K562 (cell line): ENCODE measurements at regions not wholly inside any gene's neighbourhood (a gene's known extent, or its start where the extent isn't known, plus 50 kb on each side); places are given as distances from the start of the nearest gene placed in this dataset.

Experiments
- CSDE1 ChIP-seq, 2 experiments: fragments of 450-650 bp; IDR thresholded peaks; 2 replicates each; pipeline ENCODE4 v1.6.1; 2016; ENCODE audit warnings: mild to moderate bottlenecking in 1 of 2
- MTA2 ChIP-seq: fragments of 450-650 bp; IDR thresholded peaks from 2 replicates; pipeline ENCODE4 v1.6.1; 2016; ENCODE audit warnings: low read depth
- TEAD2 ChIP-seq: fragments of 450-650 bp; IDR thresholded peaks from 2 replicates; pipeline ENCODE4 v1.6.1; 2016; ENCODE audit warnings: missing genetic modification characterization, control low read depth, missing compliant biosample characterization
- TF ChIP-seq, protein P1 (sequence below): fragments of 450-650 bp; IDR thresholded peaks from 2 replicates; pipeline ENCODE4 v1.6.1; 2016; ENCODE audit warnings: mild to moderate bottlenecking, moderate library complexity
- TF ChIP-seq, protein P2 (sequence below): sonication (generic); formaldehyde crosslinking; IDR thresholded peaks from 2 replicates; pipeline ENCODE4 v1.8.0; 2023; ENCODE audit warnings: missing genetic modification reagents, mild to moderate bottlenecking, borderline replicate concordance
- TF ChIP-seq, protein P3 (sequence below): sonication (generic); IDR thresholded peaks from 2 replicates; pipeline ENCODE4 v1.6.1; 2016
- TF ChIP-seq, protein P4 (sequence below): fragments of 450-650 bp; IDR thresholded peaks from 2 replicates; pipeline ENCODE4 v1.7.1; 2018; ENCODE audit warnings: mild to moderate bottlenecking, low read depth; ENCODE audit not compliant: partially characterized antibody

DNA sequence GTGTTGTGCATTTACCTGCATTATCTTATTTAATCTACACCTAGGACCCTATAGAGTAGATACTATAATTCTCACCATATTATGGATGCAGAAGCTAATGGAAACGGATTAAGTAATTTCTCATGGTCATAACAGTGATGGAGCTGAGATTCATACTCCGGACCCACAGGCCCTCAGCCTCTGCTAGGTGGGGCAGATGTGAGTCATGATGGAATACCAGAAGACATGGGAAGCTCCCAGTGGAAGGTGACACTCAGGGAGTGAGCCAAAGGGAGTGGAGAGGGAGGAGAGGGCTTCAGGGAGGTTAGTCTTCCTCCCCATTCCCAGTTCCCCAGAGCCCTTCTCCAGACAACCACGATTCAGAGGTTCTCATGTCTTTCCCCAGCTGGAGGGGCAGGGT is 65.2 kb upstream of the GPR6 start (continued):
- TF ChIP-seq, protein P1, sequence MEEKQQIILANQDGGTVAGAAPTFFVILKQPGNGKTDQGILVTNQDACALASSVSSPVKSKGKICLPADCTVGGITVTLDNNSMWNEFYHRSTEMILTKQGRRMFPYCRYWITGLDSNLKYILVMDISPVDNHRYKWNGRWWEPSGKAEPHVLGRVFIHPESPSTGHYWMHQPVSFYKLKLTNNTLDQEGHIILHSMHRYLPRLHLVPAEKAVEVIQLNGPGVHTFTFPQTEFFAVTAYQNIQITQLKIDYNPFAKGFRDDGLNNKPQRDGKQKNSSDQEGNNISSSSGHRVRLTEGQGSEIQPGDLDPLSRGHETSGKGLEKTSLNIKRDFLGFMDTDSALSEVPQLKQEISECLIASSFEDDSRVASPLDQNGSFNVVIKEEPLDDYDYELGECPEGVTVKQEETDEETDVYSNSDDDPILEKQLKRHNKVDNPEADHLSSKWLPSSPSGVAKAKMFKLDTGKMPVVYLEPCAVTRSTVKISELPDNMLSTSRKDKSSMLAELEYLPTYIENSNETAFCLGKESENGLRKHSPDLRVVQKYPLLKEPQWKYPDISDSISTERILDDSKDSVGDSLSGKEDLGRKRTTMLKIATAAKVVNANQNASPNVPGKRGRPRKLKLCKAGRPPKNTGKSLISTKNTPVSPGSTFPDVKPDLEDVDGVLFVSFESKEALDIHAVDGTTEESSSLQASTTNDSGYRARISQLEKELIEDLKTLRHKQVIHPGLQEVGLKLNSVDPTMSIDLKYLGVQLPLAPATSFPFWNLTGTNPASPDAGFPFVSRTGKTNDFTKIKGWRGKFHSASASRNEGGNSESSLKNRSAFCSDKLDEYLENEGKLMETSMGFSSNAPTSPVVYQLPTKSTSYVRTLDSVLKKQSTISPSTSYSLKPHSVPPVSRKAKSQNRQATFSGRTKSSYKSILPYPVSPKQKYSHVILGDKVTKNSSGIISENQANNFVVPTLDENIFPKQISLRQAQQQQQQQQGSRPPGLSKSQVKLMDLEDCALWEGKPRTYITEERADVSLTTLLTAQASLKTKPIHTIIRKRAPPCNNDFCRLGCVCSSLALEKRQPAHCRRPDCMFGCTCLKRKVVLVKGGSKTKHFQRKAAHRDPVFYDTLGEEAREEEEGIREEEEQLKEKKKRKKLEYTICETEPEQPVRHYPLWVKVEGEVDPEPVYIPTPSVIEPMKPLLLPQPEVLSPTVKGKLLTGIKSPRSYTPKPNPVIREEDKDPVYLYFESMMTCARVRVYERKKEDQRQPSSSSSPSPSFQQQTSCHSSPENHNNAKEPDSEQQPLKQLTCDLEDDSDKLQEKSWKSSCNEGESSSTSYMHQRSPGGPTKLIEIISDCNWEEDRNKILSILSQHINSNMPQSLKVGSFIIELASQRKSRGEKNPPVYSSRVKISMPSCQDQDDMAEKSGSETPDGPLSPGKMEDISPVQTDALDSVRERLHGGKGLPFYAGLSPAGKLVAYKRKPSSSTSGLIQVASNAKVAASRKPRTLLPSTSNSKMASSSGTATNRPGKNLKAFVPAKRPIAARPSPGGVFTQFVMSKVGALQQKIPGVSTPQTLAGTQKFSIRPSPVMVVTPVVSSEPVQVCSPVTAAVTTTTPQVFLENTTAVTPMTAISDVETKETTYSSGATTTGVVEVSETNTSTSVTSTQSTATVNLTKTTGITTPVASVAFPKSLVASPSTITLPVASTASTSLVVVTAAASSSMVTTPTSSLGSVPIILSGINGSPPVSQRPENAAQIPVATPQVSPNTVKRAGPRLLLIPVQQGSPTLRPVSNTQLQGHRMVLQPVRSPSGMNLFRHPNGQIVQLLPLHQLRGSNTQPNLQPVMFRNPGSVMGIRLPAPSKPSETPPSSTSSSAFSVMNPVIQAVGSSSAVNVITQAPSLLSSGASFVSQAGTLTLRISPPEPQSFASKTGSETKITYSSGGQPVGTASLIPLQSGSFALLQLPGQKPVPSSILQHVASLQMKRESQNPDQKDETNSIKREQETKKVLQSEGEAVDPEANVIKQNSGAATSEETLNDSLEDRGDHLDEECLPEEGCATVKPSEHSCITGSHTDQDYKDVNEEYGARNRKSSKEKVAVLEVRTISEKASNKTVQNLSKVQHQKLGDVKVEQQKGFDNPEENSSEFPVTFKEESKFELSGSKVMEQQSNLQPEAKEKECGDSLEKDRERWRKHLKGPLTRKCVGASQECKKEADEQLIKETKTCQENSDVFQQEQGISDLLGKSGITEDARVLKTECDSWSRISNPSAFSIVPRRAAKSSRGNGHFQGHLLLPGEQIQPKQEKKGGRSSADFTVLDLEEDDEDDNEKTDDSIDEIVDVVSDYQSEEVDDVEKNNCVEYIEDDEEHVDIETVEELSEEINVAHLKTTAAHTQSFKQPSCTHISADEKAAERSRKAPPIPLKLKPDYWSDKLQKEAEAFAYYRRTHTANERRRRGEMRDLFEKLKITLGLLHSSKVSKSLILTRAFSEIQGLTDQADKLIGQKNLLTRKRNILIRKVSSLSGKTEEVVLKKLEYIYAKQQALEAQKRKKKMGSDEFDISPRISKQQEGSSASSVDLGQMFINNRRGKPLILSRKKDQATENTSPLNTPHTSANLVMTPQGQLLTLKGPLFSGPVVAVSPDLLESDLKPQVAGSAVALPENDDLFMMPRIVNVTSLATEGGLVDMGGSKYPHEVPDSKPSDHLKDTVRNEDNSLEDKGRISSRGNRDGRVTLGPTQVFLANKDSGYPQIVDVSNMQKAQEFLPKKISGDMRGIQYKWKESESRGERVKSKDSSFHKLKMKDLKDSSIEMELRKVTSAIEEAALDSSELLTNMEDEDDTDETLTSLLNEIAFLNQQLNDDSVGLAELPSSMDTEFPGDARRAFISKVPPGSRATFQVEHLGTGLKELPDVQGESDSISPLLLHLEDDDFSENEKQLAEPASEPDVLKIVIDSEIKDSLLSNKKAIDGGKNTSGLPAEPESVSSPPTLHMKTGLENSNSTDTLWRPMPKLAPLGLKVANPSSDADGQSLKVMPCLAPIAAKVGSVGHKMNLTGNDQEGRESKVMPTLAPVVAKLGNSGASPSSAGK = no peak
- no peak for TF ChIP-seq MTA2
- TF ChIP-seq, protein P2, sequence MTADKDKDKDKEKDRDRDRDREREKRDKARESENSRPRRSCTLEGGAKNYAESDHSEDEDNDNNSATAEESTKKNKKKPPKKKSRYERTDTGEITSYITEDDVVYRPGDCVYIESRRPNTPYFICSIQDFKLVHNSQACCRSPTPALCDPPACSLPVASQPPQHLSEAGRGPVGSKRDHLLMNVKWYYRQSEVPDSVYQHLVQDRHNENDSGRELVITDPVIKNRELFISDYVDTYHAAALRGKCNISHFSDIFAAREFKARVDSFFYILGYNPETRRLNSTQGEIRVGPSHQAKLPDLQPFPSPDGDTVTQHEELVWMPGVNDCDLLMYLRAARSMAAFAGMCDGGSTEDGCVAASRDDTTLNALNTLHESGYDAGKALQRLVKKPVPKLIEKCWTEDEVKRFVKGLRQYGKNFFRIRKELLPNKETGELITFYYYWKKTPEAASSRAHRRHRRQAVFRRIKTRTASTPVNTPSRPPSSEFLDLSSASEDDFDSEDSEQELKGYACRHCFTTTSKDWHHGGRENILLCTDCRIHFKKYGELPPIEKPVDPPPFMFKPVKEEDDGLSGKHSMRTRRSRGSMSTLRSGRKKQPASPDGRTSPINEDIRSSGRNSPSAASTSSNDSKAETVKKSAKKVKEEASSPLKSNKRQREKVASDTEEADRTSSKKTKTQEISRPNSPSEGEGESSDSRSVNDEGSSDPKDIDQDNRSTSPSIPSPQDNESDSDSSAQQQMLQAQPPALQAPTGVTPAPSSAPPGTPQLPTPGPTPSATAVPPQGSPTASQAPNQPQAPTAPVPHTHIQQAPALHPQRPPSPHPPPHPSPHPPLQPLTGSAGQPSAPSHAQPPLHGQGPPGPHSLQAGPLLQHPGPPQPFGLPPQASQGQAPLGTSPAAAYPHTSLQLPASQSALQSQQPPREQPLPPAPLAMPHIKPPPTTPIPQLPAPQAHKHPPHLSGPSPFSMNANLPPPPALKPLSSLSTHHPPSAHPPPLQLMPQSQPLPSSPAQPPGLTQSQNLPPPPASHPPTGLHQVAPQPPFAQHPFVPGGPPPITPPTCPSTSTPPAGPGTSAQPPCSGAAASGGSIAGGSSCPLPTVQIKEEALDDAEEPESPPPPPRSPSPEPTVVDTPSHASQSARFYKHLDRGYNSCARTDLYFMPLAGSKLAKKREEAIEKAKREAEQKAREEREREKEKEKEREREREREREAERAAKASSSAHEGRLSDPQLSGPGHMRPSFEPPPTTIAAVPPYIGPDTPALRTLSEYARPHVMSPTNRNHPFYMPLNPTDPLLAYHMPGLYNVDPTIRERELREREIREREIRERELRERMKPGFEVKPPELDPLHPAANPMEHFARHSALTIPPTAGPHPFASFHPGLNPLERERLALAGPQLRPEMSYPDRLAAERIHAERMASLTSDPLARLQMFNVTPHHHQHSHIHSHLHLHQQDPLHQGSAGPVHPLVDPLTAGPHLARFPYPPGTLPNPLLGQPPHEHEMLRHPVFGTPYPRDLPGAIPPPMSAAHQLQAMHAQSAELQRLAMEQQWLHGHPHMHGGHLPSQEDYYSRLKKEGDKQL (CRISPR knock-in tag) = no peak
- no peak for TF ChIP-seq TEAD2 (tag)
- TF ChIP-seq, protein P3, sequence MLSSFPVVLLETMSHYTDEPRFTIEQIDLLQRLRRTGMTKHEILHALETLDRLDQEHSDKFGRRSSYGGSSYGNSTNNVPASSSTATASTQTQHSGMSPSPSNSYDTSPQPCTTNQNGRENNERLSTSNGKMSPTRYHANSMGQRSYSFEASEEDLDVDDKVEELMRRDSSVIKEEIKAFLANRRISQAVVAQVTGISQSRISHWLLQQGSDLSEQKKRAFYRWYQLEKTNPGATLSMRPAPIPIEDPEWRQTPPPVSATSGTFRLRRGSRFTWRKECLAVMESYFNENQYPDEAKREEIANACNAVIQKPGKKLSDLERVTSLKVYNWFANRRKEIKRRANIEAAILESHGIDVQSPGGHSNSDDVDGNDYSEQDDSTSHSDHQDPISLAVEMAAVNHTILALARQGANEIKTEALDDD = no peak
- TF ChIP-seq CSDE1 (IDR thresholded peaks at IDR 0.05) = no peak
- TF ChIP-seq, protein P4, sequence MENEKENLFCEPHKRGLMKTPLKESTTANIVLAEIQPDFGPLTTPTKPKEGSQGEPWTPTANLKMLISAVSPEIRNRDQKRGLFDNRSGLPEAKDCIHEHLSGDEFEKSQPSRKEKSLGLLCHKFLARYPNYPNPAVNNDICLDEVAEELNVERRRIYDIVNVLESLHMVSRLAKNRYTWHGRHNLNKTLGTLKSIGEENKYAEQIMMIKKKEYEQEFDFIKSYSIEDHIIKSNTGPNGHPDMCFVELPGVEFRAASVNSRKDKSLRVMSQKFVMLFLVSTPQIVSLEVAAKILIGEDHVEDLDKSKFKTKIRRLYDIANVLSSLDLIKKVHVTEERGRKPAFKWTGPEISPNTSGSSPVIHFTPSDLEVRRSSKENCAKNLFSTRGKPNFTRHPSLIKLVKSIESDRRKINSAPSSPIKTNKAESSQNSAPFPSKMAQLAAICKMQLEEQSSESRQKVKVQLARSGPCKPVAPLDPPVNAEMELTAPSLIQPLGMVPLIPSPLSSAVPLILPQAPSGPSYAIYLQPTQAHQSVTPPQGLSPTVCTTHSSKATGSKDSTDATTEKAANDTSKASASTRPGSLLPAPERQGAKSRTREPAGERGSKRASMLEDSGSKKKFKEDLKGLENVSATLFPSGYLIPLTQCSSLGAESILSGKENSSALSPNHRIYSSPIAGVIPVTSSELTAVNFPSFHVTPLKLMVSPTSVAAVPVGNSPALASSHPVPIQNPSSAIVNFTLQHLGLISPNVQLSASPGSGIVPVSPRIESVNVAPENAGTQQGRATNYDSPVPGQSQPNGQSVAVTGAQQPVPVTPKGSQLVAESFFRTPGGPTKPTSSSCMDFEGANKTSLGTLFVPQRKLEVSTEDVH = no peak
